ENCODE measurements at regions not wholly inside any gene's neighbourhood (a gene's known extent, or its start where the extent isn't known, plus 50 kb on each side); places are given as distances from the start of the nearest gene placed in this dataset.

DNA sequence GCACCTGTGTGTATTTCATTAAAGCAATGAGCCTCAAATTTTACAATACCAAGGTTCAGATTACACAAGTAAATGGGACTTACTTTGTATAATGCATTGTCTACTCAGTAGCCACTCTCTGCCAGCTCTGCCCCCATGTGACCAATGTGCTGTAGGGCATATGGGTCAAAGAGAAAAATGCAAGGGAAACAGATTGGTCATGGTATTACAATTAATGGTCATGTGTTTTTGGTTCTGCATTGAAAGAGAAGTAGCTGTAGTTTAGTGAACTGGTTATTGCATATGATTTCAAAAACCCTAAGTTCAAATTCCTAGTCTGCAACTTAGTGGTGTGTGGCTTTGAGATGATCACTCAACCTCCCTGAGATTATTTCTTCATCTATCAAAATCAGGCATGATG is 545.4 kb downstream of the SUCLA2 start:
- TF ChIP-seq, protein P1, sequence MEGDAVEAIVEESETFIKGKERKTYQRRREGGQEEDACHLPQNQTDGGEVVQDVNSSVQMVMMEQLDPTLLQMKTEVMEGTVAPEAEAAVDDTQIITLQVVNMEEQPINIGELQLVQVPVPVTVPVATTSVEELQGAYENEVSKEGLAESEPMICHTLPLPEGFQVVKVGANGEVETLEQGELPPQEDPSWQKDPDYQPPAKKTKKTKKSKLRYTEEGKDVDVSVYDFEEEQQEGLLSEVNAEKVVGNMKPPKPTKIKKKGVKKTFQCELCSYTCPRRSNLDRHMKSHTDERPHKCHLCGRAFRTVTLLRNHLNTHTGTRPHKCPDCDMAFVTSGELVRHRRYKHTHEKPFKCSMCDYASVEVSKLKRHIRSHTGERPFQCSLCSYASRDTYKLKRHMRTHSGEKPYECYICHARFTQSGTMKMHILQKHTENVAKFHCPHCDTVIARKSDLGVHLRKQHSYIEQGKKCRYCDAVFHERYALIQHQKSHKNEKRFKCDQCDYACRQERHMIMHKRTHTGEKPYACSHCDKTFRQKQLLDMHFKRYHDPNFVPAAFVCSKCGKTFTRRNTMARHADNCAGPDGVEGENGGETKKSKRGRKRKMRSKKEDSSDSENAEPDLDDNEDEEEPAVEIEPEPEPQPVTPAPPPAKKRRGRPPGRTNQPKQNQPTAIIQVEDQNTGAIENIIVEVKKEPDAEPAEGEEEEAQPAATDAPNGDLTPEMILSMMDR (IDR thresholded peaks at IDR 0.05; ENCODE audit: low read depth, low read length) = peak; percentile 37; the same call in 1 of the 2 replicates
- Histone ChIP-seq H3K36me3 (no peaks in the 10 kb centered on the region), H3K9me3 (ENCODE audit: severe bottlenecking) (no peaks in the 10 kb centered on the region), H3K4me3 (ENCODE audit: low read depth, low read length) (no peak overlapping the region), H3K27me3 (ENCODE audit: insufficient read depth, low read depth, severe bottlenecking) (no peaks in the 10 kb centered on the region), H3K27ac (no peak overlapping the region)
- peak; percentile 31 for DNase-seq

DNA sequence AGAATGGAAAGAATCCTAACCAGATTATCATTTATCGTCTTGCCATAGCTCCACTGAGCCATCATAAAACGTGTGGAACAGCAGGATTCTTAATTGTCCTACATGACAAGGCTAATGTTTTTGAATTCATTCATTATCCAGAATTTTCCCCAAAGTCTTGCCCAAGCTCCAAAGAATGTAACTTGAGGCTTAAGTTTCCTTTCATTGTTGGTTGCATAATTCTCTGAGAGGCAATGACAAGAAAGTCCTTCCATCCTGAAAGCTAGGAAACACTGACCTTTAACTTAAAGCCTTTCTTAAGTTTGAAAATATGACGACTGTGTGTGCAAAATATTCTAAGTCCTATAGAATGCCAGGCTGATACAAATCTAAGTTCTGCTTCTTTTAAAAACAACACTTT is 546.1 kb downstream of the SUCLA2 start:
- TF ChIP-seq, protein P1 (IDR thresholded peaks at IDR 0.05; ENCODE audit: low read depth, low read length) = no peak
- no peak for DNase-seq
- H3K27ac ChIP-seq = no peak overlapping the region

DNA sequence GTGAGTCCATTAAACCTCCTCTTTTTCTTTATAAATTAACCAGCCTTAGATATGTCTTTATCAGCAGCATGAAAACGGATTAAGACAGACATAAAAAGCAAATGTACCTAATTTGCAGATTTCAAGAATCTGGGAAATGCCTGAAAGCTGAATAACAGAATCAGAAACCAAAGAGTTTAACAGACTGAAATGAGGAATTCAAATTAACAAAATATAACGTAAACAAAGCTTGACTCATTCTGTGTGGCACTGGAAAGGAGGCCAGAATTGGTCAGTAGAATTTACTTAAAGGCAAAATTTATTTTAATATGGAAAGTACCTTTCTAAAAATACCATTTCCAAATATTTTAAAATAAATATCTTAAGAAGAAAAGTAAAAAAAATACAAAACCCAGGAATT is 540.6 kb upstream of the HTR2A start:
- Histone ChIP-seq H3K27me3 (ENCODE audit: insufficient read depth, low read depth, severe bottlenecking) (no peaks in the 10 kb centered on the region), H3K27ac (no peak overlapping the region), H3K4me3 (ENCODE audit: low read depth, low read length) (no peak overlapping the region), H3K36me3 (no peaks in the 10 kb centered on the region), H3K9me3 (ENCODE audit: severe bottlenecking) (no peaks in the 10 kb centered on the region)
- no peak for DNase-seq
- TF ChIP-seq, protein P1 (IDR thresholded peaks at IDR 0.05; ENCODE audit: low read depth, low read length) = no peak

More for the DNA sequence above, 546.1 kb downstream of the SUCLA2 start:
- no peaks in the 10 kb centered on the region for H3K36me3 ChIP-seq
- H3K27me3 ChIP-seq (ENCODE audit: insufficient read depth, low read depth, severe bottlenecking) = no peaks in the 10 kb centered on the region
- H3K4me3 ChIP-seq (ENCODE audit: low read depth, low read length) = no peak overlapping the region
- H3K9me3 ChIP-seq (ENCODE audit: severe bottlenecking) = no peaks in the 10 kb centered on the region

DNA sequence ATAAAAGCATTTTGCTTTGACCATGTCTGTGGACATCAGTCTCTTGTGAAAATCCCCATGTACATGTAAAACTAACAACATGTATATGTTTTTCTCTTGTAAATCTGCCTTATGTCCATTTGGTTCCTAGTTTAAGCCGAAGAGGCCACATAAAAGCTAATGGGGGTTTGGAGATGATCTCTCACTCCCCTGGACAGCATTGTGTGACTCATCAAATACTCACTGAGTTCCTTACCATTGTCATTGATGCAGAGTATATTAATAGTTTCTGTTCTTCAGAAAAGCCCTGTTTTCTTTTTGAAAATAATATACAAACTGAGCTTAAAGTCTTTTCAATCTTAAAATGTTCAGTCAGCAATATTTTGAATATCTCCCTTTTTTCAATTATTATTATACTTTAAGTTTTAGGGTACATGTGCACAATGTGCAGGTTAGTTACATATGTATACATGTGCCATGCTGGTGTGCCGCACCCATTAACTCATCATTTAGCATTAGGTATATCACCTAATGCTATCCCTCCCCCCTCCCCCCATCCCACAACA is 536.7 kb upstream of the HTR2A start:
- Histone ChIP-seq H3K27me3 (ENCODE audit: insufficient read depth, low read depth, severe bottlenecking) (no peaks in the 10 kb centered on the region), H3K27ac (no peak overlapping the region), H3K9me3 (ENCODE audit: severe bottlenecking) (no peaks in the 10 kb centered on the region), H3K36me3 (no peaks in the 10 kb centered on the region), H3K4me3 (ENCODE audit: low read depth, low read length) (no peak overlapping the region)
- TF ChIP-seq, protein P1 (IDR thresholded peaks at IDR 0.05; ENCODE audit: low read depth, low read length) = no peak
- DNase-seq = no peak

DNA sequence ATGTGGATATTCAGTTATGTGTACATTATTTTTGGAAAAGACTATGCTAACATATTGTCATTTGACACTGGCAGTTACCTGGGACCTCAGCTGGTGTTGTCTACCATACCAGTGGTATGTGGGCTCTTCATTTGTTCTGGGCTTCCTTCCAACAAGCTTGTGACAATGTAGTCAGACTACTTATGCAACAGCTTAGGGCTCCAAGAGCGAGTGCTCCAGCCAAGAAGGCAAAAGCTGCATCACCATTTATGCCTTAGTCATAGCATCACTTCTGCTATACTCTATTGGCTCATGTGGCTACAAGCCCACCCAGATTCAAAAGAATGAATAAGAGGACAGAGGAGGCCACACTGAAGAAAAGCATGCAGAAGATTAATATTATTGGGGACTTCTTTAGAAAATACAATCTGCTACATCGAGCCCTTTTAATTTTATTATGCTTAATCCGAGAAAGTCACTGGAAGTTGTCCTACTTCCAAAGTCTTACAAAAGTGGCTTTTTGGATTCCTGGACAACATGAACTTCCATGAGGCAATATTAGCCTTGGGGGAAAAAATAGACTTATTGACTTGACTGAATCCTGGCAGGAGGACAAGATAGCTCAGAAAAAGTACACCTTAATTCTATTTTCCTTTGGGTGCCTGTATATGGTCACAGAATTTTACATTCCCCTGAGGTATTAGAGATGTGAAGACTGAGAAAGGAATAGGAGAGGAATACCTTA is 529.4 kb upstream of the HTR2A start:
- H3K27me3 ChIP-seq (ENCODE audit: insufficient read depth, low read depth, severe bottlenecking) = no peaks in the 10 kb centered on the region
- H3K36me3 ChIP-seq = no peaks in the 10 kb centered on the region
- H3K9me3 ChIP-seq (ENCODE audit: severe bottlenecking) = no peaks in the 10 kb centered on the region
- H3K27ac ChIP-seq = no peak overlapping the region
- no peak for DNase-seq
- TF ChIP-seq, protein P1 (IDR thresholded peaks at IDR 0.05; ENCODE audit: low read depth, low read length) = no peak
- no peak overlapping the region for H3K4me3 ChIP-seq (ENCODE audit: low read depth, low read length)

All from WERI-Rb-1 (cell line).